A673 (cell line): ENCODE measurements at regions not wholly inside any gene's neighbourhood (a gene's known extent, or its start where the extent isn't known, plus 50 kb on each side); places are given as distances from the start of the nearest gene placed in this dataset.

ENCODE experiments used
- EZH2 ChIP-seq: fragments of 200-600 bp; sonication (generic); IDR thresholded peaks from 2 replicates; pipeline ENCODE4 v1.6.1; 2017; ENCODE audit warnings: borderline replicate concordance, low read depth, mild to moderate bottlenecking, mixed read lengths, antibody characterized with exemption, low read length; ENCODE audit not compliant: poor library complexity, severe bottlenecking
- TF ChIP-seq, protein P1 (sequence below): fragments of 300-800, 200-600 bp; sonication (generic); conservative IDR thresholded peaks from 2 replicates; pipeline ENCODE4 v1.5.1; 2017; ENCODE audit warnings: low read depth, mild to moderate bottlenecking, antibody characterized with exemption, low read length, moderate library complexity, mixed read lengths

DNA sequence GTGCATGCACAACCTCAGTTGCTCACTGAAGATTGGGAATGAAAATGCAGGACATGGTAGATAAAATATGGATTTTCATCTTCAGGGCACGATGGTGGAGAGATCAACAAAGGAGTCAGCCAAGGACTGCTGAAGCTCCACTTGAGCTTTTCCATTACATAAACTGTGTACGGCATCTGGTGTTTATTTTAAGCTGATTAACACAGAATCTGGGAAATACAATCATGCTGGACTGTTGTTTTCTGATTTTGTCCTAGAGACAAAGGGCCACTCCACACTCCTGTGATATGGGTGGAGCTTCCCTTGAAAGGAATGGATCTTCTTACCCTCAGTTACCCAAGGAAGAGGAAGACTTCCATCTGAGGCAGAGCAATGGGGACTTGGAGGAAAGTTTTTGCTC lies 120.6 kb downstream of the SAMD9 start:
- TF ChIP-seq, protein P1, sequence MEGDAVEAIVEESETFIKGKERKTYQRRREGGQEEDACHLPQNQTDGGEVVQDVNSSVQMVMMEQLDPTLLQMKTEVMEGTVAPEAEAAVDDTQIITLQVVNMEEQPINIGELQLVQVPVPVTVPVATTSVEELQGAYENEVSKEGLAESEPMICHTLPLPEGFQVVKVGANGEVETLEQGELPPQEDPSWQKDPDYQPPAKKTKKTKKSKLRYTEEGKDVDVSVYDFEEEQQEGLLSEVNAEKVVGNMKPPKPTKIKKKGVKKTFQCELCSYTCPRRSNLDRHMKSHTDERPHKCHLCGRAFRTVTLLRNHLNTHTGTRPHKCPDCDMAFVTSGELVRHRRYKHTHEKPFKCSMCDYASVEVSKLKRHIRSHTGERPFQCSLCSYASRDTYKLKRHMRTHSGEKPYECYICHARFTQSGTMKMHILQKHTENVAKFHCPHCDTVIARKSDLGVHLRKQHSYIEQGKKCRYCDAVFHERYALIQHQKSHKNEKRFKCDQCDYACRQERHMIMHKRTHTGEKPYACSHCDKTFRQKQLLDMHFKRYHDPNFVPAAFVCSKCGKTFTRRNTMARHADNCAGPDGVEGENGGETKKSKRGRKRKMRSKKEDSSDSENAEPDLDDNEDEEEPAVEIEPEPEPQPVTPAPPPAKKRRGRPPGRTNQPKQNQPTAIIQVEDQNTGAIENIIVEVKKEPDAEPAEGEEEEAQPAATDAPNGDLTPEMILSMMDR = no peak
- no peak for TF ChIP-seq EZH2
